ENCODE measurements at regions not wholly inside any gene's neighbourhood (a gene's known extent, or its start where the extent isn't known, plus 50 kb on each side); places are given as distances from the start of the nearest gene placed in this dataset.

GRCh38 chr10:117471344-117471874, 71.1 kb upstream of the EMX2 start:
- intact Hi-C loops (cut with DNase I; ENCODE audit: low total_unique reads) = no loop called here
- no peak for TF ChIP-seq CTCF (IDR thresholded peaks at IDR 0.05)
- DNase-seq = no peak

GRCh38 chr10:117470733-117471132, 71.8 kb upstream of the EMX2 start:
- Histone ChIP-seq H3K27ac (no peak overlapping the region), H3K9me3 (no peaks in the 10 kb centered on the region), H3K27me3 (no peaks in the 10 kb centered on the region), H3K4me3 (no peak overlapping the region), H3K4me1 (peaks cover 0 to under 1% (median 0%) of the 10 kb centered on the region in 4 donors), H3K36me3 (no peaks in the 10 kb centered on the region)
- intact Hi-C loops (cut with DNase I; ENCODE audit: low total_unique reads) = no loop called here
- no peak for TF ChIP-seq CTCF (IDR thresholded peaks at IDR 0.05)
- no peak for DNase-seq

More at GRCh38 chr10:117471344-117471874, 71.1 kb upstream of the EMX2 start:
- Histone ChIP-seq H3K9me3 (no peaks in the 10 kb centered on the region), H3K27ac (no peak overlapping the region), H3K4me3 (no peak overlapping the region), H3K36me3 (no peaks in the 10 kb centered on the region), H3K4me1 (peaks cover 0 to 7% (median 0%) of the 10 kb centered on the region in 4 donors), H3K27me3 (no peaks in the 10 kb centered on the region)

- Histone ChIP-seq H3K9me3 (no peaks in the 10 kb centered on the region), H3K4me3 (no peak overlapping the region), H3K27ac (no peak overlapping the region), H3K36me3 (no peaks in the 10 kb centered on the region), H3K27me3 (no peaks in the 10 kb centered on the region), H3K4me1 (no peaks in the 10 kb centered on the region)
- intact Hi-C loops (cut with DNase I; ENCODE audit: low total_unique reads) = loop anchor here (10.0 kb wide), 1 partner anchor 254 kb away; no protein-coding TSS in a partner anchor
- no peak for DNase-seq
- no peak for TF ChIP-seq CTCF (IDR thresholded peaks at IDR 0.05)
These were observed 73.9 kb upstream of the EMX2 start for GRCh38 chr10:117468665-117469064.

GRCh38 chr10:117464176-117464575, 78.4 kb upstream of the EMX2 start:
- intact Hi-C loops (cut with DNase I; ENCODE audit: low total_unique reads) = loop anchor here (10.0 kb wide), 1 partner anchor 249 kb away; no protein-coding TSS in a partner anchor
- peaks cover 5 to 23% (median 18%) of the 10 kb centered on the region in 4 donors for H3K4me1 ChIP-seq
- no peaks in the 10 kb centered on the region for H3K27me3 ChIP-seq
- H3K27ac ChIP-seq = no peak overlapping the region
- H3K36me3 ChIP-seq = no peaks in the 10 kb centered on the region
- TF ChIP-seq CTCF (IDR thresholded peaks at IDR 0.05) = no peak
- peaks cover 0 to 5% (median 4%) of the 10 kb centered on the region in 3 donors for H3K9me3 ChIP-seq
- DNase-seq = no peak
- no peak overlapping the region for H3K4me3 ChIP-seq

- H3K36me3 ChIP-seq = no peaks in the 10 kb centered on the region
- TF ChIP-seq CTCF (IDR thresholded peaks at IDR 0.05) = no peak
- peaks cover 5 to 30% (median 20%) of the 10 kb centered on the region in 4 donors for H3K4me1 ChIP-seq
- peaks cover 0 to 5% (median 4%) of the 10 kb centered on the region in 3 donors for H3K9me3 ChIP-seq
- no peak overlapping the region for H3K4me3 ChIP-seq
- intact Hi-C loops (cut with DNase I; ENCODE audit: low total_unique reads) = loop anchor here (10.0 kb wide), 1 partner anchor 249 kb away; no protein-coding TSS in a partner anchor
- H3K27ac ChIP-seq = no peak overlapping the region
- H3K27me3 ChIP-seq = no peaks in the 10 kb centered on the region
- no peak for DNase-seq
These were observed 79.0 kb upstream of the EMX2 start for GRCh38 chr10:117463545-117463920.
